Ascending aorta (tissue), 2 donors: ENCODE measurements at regions not wholly inside any gene's neighbourhood (a gene's known extent, or its start where the extent isn't known, plus 50 kb on each side); places are given as distances from the start of the nearest gene placed in this dataset.

ENCODE experiments used
- DNase-seq, 2 donors: peaks; one replicate each; pipeline ENCODE4 v3.0.0-alpha.2; 2019; ENCODE audit warnings: low spot score in 2 of 2
- H3K27ac ChIP-seq, 2 donors: fragments of 200-600 bp; sonication (generic); one replicate each; pipeline ENCODE4 v1.5.1; 2016 to 2017; ENCODE audit warnings: mild to moderate bottlenecking in 1 of 2
- H3K27me3 ChIP-seq: fragments of 200-600 bp; sonication (generic); one replicate; pipeline ENCODE4 v1.5.1; 2017
- H3K36me3 ChIP-seq, 2 donors: fragments of 200-600 bp; sonication (generic); one replicate each; pipeline ENCODE4 v1.5.1; 2016
- H3K4me1 ChIP-seq, 2 donors: fragments of 200-600 bp; sonication (generic); one replicate each; pipeline ENCODE4 v1.5.1; 2016 to 2017; ENCODE audit warnings: mild to moderate bottlenecking in 1 of 2
- H3K4me3 ChIP-seq, 2 donors: fragments of 200-600 bp; sonication (generic); one replicate each; pipeline ENCODE4 v1.5.1; 2016 to 2017; ENCODE audit warnings: mild to moderate bottlenecking in 1 of 2
- H3K9me3 ChIP-seq, 2 donors: fragments of 200-600 bp; sonication (generic); one replicate each; pipeline ENCODE4 v1.5.1; 2016
- intact Hi-C: fragments of 100-400 bp; cut with DNase I; formaldehyde crosslinking; loops from one replicate; pipeline ENCODE4 v1.15.1; 2023
- TF ChIP-seq, protein P1 (sequence below), 3 experiments: fragments of 200-600 bp in 2 of 3; fragments of 450-650 bp in 1 of 3; sonication (generic) in 2 of 3; IDR thresholded peaks; one replicate each; pipeline ENCODE4 v1.5.1; 2016 to 2019; ENCODE audit warnings: antibody characterized with exemption in 3 of 3, mild to moderate bottlenecking in 1 of 3, moderate library complexity in 1 of 3

DNA sequence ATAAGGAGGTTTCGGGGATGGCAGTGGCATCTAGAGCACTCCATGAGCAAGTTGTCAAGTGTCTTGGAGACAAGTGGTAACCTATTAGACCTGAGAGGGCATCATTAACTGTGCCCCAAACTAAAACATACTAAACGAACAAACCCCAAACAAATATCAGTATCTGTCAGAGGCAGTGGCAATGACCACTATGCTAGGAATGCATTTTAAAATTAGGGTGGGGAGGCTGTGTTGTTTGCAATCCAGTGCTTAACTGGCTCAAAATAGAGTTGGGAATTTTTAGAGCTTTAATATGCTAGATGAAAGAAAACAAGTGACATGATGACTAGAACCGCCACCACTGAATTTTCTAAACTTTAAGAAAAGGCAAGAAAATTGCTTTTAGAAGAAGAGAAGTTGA is 51.8 kb upstream of the TPRG1 start:
- no peaks in the 10 kb centered on the region for H3K36me3 ChIP-seq
- no peak overlapping the region for H3K27ac ChIP-seq
- no peaks in the 10 kb centered on the region for H3K9me3 ChIP-seq
- peaks cover 2 to 9% of the 10 kb centered on the region in 2 donors for H3K4me1 ChIP-seq
- intact Hi-C loops, result no loop called here
- no peaks in the 10 kb centered on the region for H3K27me3 ChIP-seq
- no peak for DNase-seq
- TF ChIP-seq, protein P1, sequence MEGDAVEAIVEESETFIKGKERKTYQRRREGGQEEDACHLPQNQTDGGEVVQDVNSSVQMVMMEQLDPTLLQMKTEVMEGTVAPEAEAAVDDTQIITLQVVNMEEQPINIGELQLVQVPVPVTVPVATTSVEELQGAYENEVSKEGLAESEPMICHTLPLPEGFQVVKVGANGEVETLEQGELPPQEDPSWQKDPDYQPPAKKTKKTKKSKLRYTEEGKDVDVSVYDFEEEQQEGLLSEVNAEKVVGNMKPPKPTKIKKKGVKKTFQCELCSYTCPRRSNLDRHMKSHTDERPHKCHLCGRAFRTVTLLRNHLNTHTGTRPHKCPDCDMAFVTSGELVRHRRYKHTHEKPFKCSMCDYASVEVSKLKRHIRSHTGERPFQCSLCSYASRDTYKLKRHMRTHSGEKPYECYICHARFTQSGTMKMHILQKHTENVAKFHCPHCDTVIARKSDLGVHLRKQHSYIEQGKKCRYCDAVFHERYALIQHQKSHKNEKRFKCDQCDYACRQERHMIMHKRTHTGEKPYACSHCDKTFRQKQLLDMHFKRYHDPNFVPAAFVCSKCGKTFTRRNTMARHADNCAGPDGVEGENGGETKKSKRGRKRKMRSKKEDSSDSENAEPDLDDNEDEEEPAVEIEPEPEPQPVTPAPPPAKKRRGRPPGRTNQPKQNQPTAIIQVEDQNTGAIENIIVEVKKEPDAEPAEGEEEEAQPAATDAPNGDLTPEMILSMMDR (IDR thresholded peaks at IDR 0.05), result no peak
- no peak overlapping the region for H3K4me3 ChIP-seq

DNA sequence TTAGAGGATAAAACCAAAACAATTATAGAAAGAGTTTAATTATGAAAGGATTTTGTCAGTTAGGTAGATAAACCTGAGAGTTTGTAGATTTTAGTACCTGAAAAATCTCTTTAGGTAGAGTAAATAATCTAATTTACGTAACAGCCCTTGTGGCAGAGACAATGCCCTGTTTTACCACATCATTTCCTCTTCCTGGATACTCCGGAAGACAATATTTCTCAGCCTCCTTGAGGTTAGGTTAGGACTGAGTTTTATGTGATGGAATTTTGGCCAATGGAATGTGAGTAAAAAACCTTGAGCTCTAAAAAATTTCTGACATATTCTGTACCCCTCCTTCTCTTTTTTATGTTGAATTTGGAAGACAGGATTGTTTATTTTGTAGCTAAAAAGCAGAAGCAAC is 50.7 kb upstream of the TPRG1 start:
- Histone ChIP-seq H3K27ac (peak overlapping the region in 1 of 2 donors; percentile 28), H3K36me3 (no peaks in the 10 kb centered on the region), H3K4me1 (peaks cover 2 to 9% of the 10 kb centered on the region in 2 donors), H3K27me3 (no peaks in the 10 kb centered on the region), H3K4me3 (no peak overlapping the region), H3K9me3 (no peaks in the 10 kb centered on the region)
- intact Hi-C loops, result no loop called here
- TF ChIP-seq, protein P1 (IDR thresholded peaks at IDR 0.05), result no peak
- DNase-seq, result no peak
